H4 (cell line): ENCODE measurements at regions not wholly inside any gene's neighbourhood (a gene's known extent, or its start where the extent isn't known, plus 50 kb on each side); places are given as distances from the start of the nearest gene placed in this dataset.
"Not testable (repeated sequence)": the region's sequence is repeated elsewhere in the genome, so short reads cannot be mapped to it uniquely, and the experiment has no call there.

Source experiments
- DNase-seq: peaks from one replicate; pipeline ENCODE4 v3.0.0-alpha.2; 2015; ENCODE audit warnings: low spot score

DNA sequence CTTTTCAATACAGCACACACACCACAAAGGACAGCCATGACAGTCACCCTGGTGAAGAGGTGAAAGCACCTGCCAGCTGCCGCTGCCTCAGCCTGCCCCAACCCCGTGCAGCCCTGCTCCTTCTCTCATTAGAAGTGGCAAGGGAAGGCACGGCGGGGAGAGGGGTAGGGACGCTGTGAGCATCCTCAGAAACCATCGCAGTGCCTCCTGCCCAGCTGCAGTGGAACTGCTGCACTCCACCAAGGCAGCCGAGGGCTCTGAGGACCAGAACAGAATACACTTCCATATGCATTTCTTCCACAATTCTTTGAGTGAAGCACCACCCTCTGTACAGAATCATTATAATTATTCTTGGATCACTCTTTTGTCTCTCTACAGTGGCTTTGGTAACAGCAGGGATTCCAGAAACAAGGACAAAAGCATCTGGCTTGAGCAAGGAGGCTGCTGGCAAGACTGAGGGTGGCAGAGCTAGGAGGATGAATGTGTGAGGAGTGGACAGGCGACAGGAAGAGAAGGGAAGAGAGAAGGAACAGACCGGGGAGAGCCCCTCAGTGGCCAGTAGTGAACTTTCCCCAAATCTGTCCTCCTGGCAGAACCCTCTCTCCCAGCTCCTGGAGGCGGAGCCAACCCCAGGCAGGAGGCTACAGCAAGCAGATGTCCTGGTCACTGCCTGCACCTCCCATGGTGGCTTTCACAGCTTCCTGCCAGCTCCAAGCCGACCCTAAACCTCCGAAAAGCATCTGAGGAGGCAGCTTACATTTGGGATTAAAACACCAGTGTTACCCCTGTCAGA is 73.2 kb downstream of the MTNR1A start:
- no peak for DNase-seq

DNA sequence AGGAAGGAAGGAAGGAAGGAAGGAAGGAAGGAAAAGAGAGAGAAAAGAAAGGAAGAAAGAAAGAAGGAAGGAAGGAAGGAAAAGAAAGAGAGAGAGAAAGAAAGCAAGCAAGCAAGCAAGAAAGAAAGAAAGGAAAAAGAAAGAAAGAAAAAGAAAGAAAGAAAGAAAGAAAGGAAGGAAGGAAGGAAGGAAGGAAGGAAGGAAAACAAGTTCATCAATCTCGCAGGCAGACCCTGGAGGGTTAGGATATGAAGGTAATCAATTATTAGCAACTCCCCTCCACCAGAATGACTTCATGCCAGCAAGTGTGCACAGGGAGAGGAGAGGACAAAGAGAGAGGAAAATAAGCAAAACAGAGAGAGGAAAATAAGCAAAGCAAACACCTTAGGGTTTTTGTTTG is 80.2 kb downstream of the MTNR1A start:
- DNase-seq: no peak

DNA sequence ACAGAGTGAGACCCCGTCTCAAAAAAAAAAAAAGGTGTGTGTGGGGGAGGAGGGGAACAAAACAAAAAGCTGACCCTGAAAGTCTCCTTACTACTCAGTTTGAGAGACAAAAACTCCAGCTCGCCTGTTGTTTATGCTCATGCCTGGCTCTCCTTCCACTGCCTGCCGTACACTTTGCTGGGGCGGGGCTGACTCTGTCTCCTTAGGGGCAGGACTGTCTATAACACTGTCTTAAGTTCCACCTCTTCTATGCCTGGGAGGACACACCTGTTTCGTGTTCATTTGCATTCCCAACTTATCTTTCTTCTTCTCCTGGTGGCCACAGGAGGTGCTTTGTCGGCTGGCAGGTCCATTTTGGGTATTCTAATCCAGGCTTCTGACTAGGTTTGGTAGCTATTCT is 81.4 kb downstream of the MTNR1A start:
- DNase-seq: no peak

DNA sequence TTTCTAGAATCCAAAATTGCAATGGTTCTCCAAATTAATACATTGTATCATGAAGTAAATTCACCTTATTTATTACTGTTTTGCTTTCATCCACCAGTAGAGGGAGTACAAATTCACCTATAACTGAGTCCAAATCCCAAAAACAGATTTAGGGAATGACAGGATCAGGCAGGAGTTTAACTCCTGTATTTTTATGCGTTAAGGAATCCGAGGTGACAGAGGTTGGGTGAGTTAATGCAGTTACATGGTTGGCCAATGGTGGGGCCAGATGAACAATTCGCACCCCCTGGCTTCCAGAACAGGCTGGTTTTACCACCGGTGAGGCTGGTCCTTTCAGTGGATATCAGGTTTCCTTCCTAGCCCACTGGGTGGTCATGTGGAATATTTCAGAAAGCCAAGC is 82.4 kb downstream of the MTNR1A start:
- DNase-seq: peak; percentile 36

DNA sequence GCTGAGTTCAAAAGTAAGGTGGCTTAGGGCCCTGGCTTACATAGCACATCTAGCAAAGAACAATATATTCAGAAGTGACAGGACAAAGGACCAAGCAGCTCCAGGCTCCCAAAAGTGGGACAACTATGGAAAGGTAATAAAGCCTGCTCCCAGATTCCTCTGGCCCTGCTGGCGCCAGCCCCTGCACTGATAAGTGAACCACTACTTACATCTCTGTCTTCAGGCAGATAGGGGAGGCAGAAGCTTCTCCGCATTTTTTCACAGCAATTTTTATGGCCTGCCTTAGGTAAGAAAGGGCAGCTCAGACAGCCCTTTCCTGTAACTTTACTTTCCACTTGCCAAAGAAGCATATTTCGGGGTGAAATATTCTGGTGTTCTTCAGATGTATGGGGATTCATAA is 83.9 kb downstream of the MTNR1A start:
- DNase-seq: no peak

DNA sequence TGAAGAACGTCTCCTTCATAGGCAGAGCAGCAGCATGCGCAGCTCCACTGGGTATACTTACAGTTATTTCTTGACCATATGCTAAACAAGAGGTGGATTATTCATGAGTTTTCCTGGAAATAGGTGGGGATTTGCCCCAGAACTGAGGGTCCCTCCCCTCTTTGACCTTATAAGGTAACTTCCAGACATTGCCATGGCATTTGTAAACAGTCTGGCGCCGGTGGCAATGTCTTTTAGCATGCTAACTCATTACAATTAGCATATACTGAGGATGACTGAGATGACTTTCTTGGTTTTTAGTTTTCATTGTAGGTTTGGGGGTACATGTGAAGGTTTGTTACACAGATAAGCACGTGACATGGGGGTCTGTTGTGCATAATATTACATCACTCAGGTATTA is 97.3 kb downstream of the MTNR1A start:
- DNase-seq: no peak

DNA sequence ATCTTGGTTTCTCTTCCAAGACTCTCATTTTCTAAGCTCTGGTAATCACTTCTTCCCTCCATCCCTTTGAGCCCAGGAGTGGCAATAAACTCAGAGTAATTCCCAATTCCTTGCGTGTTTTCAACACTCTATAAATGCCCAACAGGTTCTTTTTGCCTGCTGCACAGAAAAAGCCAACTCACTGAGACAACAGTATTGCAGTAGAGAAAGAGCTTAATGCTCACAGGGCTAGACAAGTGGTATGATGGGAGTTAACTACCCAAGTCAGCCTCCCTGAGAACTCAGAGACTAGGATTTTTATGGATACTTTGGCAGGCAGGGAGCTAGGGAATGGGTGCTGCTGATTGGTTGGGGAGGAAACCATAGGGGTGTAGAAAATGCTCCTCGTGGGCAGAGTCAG is 103.4 kb downstream of the MTNR1A start:
- no peak for DNase-seq

DNA sequence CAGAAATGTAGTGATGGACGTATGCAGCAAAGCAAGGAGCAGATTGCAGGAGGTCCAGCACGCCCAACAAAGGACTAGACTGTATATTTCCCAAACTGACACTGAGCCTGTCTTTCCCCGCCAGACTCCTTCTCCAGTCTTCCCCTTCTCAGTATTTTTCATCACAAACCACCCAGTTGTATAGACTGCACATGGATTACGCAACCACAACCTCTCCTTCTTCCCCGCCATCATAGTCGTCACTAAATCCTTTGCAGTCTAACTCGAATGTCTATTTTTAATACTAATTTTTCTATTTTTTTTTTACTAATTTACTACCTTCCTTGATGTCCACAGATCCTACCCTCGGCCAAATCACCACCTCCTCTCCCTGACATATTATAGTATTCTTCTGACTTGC is 105.4 kb downstream of the MTNR1A start:
- no peak for DNase-seq

DNA sequence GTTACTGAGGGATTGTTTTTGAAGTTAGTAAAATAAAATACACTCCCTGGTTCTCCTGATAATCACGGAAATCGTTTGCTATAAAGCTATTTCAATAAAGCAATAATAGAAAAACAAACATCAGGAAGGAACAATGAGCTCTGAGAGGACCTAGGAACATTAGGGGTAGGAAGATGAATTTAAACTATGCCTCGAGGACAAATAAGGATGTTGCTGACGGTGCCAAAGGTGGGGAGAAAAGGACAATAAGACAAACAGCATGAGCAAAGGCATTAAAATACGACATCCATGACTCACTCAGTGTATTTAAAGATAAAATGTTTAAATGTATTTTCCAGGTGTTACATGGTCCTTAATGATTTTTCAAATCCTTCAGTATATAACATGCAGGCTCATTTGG is 110.3 kb downstream of the MTNR1A start:
- DNase-seq: no peak

DNA sequence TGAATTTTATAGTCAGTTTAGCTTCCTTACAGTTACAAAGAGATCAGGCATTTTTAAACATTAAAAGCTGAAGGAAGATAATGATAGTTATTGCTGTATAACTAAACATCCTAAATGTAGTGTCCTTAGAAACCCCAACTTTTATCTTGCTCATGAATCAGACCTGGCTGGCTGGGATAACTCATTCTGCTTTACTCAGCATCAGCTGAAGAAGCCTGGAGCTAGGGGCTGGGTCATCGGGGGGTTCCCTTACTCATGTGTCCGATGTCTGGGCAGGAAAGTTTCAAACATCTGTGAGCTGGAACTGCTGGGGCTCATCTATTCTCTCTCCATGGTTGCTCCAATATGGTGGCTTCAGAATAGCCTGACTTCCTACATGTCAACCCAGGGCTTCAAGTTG is 113.9 kb downstream of the MTNR1A start:
- DNase-seq: no peak

DNA sequence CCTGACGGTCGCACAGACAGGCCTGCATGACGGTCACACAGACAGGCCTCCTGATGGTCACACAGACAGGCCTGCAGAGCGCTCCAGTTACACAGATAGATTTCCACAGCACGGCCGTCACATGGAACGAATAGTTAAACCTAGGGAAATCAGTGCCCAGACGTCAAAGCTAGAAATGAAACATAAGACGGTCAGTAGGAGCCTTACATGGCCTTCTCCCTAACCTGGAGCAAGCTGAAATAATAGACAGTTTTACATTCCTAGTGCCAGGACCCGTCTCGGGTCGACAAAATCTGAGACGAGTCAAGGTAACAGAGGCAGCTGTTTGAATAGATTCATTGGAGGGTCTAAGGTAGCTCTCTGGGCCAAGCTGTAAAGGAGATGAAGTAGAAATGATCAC is 126.9 kb downstream of the MTNR1A start:
- DNase-seq: no peak

DNA sequence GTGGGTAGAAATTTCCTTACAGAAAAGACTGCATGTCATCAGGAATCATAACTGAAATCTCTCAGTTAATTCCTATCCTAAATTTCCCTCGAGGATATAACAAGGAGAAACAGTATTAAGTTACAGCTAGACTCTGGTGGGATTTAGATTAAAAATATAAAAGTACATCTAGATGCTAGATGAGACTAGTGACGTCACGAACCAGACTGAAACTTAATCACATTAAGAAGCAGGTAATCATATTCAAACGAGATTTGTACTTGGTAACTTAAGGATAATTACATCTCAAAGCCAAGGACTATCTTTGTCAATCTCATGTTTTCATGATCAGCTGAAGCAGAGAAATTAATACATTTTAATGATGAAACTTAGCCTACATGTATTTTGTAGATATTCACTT is 130.6 kb downstream of the MTNR1A start:
- DNase-seq: no peak

DNA sequence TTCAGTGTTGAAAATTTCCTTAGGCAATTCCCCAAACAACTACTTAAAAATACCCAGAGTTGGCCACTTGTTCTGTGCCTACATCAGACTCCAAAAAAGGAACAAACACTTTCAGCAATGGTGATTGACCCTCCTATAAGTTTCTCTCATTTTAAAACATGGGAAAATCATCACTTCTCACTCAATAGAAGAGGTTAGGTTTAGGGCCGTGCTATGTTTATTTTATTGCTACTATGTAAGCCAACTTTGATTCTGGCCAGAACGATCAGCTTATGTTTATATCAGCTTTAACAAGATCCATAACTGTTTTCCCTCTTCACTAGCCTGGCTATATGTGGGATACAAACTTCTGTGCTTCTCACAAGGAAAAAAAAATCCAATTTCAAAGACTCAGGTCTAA is 133.1 kb downstream of the MTNR1A start:
- DNase-seq: no peak

DNA sequence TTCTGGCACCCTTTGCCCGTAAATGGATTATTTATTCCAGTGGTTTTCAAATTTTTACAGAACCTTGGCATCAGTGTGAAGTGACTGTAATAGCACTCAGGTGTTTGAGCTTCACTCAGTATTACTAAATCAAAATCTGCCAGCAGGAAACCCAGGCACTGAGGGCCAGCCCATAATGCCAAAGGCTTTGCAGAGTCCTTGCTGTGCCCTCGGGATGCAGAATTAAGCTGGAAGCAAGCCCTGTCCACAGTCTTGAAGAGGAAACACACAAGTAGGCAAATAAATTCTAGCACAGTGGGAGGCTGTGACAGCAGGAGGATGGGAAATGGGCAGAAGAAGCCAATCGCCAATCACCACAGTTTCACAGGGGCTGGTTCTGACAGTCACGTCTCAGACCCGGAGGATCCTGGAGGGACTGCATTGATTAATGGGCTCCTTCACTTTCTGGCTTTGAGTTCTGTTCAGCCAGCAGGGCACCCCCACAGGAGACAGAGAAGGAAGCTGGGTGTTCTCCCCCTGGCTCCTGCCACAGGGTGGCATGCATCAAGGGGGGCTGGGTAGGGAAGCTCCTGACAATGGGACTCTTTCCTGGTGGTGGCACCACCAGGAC is 138.8 kb downstream of the MTNR1A start:
- no peak for DNase-seq

DNA sequence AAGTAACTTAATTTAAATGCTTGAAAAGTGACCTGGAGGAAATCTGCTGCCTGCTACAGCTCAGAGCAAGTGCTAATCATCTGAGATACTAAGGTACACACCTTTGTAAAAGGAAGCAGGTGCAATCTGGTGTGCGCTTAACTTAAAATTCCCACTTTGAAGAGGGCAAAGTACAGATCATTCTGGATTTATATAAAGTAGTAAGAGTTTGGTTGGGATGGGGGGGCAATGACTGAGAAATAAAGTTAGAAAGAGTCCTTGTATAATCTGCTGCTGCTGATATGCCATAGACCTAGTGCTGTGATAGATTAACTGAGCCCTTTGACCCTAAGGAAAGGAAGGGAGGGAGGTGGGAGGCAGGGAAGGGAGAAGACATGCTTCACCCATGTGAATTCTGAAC is 141.0 kb downstream of the MTNR1A start:
- no peak for DNase-seq

DNA sequence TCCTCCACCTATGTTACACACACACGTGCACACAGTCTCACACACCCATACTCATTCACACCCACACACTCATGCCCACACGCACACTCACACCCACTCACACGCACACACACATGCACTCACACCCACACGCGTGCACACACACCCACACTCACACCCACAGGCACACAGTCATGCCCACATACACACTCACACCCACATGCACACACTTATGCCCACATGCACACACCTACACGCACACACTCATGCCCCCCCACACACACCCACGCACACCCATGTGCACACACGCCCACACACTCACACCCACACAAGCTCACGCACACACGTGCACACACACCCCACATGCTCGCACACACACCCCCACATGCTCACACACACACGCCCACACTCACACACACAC is 140.0 kb downstream of the F11 start:
- DNase-seq: no peak

DNA sequence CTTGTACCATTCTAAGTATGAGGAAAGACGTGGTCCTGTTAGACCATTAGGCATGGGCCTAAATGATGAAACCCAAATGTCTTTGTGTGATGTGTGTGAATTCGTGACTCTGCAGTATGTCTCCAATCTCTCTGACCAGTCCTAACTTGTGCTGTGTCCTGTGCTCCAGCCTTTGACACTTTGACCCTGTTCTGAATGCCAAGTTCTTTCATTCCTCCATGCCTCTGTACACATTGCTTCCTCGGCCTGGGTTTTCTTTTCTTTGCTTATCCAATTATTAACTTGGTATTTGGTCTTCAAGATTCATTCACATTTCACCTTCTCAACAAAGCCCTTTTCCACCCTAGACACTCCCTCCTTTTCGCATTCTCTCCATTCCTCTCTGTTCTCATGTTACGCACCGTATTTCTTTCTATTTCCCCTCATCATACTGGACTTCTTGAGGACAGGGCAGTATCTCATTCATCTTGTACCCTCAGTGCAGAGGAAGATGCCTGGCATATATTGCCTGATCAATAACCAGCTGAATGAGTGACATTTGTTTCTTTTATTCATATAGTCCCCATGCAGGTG is 138.7 kb downstream of the F11 start:
- DNase-seq: no peak

DNA sequence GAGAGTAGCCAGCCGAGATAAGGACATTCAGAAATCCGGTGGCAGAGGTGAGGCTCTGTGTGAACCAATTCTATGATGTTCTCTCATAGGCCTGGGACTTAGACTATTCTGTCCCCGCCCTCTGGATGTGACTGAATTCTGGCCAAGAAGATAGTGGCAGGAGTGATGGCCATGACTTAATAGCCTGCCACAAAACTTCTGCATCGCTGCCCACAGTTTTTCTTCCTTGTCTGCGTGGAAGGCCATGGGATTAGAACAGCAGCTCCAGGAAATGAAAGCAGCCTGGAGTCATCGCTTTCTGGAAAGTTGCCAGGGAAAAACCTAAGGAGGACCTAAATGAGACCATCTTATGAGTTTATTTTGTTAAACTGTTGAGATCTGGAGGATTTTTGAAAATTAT is 134.7 kb downstream of the F11 start:
- DNase-seq: peak; percentile 10

DNA sequence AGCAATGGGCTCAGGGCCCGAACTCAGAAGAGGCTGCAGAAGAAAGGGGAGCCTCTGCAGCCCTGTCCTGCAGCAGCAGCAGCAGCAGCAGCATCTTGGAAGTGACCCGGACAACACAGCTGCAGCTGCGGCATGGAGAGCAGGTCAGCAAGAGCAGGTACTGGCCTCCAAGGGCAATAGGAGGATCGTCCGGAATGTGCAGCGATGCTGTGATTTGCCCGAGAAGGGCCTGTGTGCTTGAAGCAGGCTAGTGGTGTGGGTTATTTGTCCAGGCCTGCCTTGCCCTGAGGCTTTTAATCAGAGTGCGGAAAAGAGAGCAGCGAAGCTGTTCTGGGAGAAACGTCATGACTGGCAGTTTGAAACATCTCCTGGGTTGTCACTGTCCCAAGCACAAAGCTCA is 126.0 kb downstream of the F11 start:
- no peak for DNase-seq

DNA sequence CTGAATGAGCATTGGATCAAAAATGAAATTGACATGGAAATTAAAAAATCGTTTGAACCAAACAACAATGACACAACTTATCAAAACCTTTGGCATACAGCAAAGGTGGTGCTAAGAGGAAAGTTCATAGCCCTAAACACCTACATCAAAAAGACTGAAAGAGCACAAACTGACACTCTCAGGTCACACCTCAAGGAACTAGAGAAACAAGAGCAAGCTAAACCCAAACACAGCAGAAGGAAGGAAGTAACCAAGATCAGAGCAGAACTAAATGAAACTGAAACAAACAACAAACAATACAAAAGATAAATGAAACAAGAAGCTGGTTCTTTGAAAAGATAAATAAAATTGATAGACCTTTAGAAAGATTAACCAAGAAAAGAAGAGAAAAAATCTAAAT is 118.3 kb downstream of the F11 start:
- DNase-seq: not testable (repeated sequence)

DNA sequence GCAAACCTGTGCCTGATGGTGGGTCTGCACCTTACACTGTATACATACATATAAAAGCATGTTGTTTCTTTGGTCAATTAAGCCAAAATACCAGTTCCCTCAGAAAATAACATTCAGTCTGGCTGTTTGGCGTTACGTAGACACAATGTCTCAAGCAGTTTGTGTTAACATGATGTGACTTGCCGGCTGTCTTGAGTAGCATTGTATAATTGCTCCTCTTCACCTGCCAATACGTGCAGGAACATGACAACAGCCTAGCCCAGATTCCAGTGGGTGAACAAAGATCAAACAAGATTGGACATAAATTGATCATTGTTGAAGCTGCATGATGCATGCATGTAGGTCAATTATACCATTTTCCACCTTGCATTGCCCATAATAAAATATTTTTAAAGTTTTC is 102.3 kb downstream of the F11 start:
- no peak for DNase-seq

DNA sequence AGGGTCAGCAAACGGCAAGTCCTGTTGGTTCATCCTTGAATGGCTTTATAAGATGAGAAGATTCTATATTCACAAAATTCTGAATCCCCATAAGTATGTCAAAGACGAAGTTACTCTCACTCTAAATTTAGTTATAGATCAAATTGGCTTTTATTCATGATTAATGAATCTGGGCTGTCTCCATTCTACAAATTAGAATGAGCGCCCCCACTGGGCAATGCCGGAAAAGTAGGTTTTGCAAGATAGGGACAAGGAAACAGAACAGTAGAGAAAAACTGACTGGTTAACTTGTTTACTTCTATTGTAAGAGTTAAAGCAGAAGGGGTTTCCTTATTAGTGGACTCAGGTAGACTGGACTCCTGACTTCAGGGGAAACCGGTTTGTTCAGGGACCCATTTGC is 100.3 kb downstream of the F11 start:
- no peak for DNase-seq

DNA sequence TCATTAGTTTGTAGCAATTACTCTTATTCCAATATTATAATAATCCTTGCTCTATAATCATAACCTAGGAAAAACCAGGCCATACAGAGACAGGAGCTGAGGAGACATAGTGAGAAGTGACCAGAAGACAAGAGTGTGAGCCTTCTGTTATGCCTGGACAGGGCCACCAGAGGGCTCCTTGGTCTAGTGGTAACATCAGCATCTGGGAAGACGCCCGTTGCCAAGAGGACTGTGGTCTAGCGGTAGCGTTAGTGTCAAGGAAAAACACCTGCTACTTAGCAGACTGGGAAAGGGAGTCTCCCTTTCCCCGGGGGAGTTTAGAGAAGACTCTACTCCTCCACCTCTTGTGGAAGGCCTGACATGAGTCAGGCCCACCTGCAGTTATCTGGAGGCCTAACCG is 97.0 kb downstream of the F11 start:
- not testable (repeated sequence) for DNase-seq

DNA sequence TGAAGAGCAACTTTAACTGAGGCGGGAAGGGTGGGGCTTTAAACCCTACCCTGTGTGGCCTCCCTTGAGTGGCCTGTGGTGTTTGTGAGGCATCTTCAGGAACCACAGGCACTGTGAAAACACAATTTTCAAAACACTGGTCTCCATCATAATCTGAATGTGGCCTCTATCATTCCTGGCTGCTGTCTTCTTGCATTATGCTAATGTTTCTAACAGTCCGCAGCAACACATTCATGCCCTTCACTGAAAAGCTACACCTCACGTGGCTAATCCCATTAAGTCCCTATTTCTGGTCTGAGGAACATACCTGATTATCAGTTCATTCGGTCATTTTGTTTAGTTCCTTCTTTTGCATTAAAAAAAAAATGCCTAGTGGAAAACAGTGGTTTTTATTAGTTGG is 94.6 kb downstream of the F11 start:
- no peak for DNase-seq
